SK-N-SH (cell line): ENCODE measurements at regions not wholly inside any gene's neighbourhood (a gene's known extent, or its start where the extent isn't known, plus 50 kb on each side); places are given as distances from the start of the nearest gene placed in this dataset.

Experiments
- GATA2 ChIP-seq: sonication (generic); formaldehyde crosslinking; IDR thresholded peaks from 2 replicates; pipeline ENCODE4 v1.5.0; 2020; ENCODE audit warnings: mild to moderate bottlenecking, missing genetic modification reagents
- NRF1 ChIP-seq: IDR thresholded peaks from 2 replicates; pipeline ENCODE4 v1.6.1; 2012; ENCODE audit warnings: low read depth, mild to moderate bottlenecking, low read length
- RCOR1 ChIP-seq: fragments of 150-350 bp; IDR thresholded peaks from 2 replicates; pipeline ENCODE4 v1.6.1; 2017; ENCODE audit warnings: antibody characterized with exemption, low read length
- YY1 ChIP-seq: IDR thresholded peaks from 2 replicates; pipeline ENCODE4 v1.4.0; 2012; ENCODE audit warnings: low read depth, mild to moderate bottlenecking
- TF ChIP-seq, protein P1 (sequence below): fragments of 200-600 bp; sonication (generic); IDR thresholded peaks from 2 replicates; pipeline ENCODE4 v1.6.1; 2017; ENCODE audit warnings: antibody characterized with exemption, mild to moderate bottlenecking, moderate library complexity

DNA sequence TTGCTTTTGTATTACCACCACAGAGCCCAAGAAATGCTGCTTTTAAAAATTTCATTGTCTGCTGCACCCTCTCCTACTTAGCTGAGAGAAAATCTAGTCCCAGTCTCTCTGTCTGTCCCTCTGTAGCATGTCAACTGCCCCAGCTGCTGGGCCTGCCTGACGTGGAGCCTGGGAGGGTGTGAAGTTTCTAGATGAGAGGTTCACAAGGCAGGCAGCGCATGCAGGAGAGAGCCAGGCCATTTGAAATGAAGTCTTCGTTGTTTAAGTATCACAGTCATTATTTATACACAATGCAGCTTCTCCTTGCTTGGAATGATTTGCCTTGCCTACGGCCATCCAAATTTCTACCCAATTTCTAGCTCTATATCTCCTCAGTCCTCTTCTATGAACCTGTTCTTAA is 306.8 kb upstream of the PLXNA2 start:
- TF ChIP-seq, protein P1, sequence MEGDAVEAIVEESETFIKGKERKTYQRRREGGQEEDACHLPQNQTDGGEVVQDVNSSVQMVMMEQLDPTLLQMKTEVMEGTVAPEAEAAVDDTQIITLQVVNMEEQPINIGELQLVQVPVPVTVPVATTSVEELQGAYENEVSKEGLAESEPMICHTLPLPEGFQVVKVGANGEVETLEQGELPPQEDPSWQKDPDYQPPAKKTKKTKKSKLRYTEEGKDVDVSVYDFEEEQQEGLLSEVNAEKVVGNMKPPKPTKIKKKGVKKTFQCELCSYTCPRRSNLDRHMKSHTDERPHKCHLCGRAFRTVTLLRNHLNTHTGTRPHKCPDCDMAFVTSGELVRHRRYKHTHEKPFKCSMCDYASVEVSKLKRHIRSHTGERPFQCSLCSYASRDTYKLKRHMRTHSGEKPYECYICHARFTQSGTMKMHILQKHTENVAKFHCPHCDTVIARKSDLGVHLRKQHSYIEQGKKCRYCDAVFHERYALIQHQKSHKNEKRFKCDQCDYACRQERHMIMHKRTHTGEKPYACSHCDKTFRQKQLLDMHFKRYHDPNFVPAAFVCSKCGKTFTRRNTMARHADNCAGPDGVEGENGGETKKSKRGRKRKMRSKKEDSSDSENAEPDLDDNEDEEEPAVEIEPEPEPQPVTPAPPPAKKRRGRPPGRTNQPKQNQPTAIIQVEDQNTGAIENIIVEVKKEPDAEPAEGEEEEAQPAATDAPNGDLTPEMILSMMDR = no peak
- TF ChIP-seq RCOR1 (no peak), GATA2 (CRISPR knock-in tag) (no peak), NRF1 (no peak), YY1 (no peak)
